BE2C (cell line): ENCODE measurements at regions not wholly inside any gene's neighbourhood (a gene's known extent, or its start where the extent isn't known, plus 50 kb on each side); places are given as distances from the start of the nearest gene placed in this dataset.

Source experiments
- DNase-seq: peaks from one replicate; pipeline ENCODE4 v3.0.0-alpha.2; 2020
- H3K27me3 ChIP-seq: fragments of 250-450 bp; sonication (Bioruptor Pico); 2 replicates; pipeline ENCODE4 v1.5.1; 2020; ENCODE audit warnings: mild to moderate bottlenecking
- H3K36me3 ChIP-seq: fragments of 250-450 bp; sonication (Bioruptor Pico); 2 replicates; pipeline ENCODE4 v1.5.1; 2020; ENCODE audit warnings: mild to moderate bottlenecking
- H3K4me1 ChIP-seq: fragments of 250-450 bp; sonication (Bioruptor Pico); 2 replicates; pipeline ENCODE4 v1.5.1; 2020
- H3K4me3 ChIP-seq: 2 replicates; pipeline ENCODE4 v1.5.1; 2011; ENCODE audit warnings: low read depth, low read length
- H3K9me3 ChIP-seq: fragments of 250-450 bp; sonication (Bioruptor Pico); 2 replicates; pipeline ENCODE4 v1.5.1; 2020
- TF ChIP-seq, protein P1 (sequence below): IDR thresholded peaks from 2 replicates; pipeline ENCODE4 v1.5.1; 2012; ENCODE audit warnings: mild to moderate bottlenecking, low read depth, low read length

- H3K4me1 ChIP-seq, result no peaks in the 10 kb centered on the region
- no peaks in the 10 kb centered on the region for H3K27me3 ChIP-seq
- peaks cover 2% of the 10 kb centered on the region; the same call in 1 of the 2 replicates for H3K9me3 ChIP-seq
- TF ChIP-seq, protein P1, sequence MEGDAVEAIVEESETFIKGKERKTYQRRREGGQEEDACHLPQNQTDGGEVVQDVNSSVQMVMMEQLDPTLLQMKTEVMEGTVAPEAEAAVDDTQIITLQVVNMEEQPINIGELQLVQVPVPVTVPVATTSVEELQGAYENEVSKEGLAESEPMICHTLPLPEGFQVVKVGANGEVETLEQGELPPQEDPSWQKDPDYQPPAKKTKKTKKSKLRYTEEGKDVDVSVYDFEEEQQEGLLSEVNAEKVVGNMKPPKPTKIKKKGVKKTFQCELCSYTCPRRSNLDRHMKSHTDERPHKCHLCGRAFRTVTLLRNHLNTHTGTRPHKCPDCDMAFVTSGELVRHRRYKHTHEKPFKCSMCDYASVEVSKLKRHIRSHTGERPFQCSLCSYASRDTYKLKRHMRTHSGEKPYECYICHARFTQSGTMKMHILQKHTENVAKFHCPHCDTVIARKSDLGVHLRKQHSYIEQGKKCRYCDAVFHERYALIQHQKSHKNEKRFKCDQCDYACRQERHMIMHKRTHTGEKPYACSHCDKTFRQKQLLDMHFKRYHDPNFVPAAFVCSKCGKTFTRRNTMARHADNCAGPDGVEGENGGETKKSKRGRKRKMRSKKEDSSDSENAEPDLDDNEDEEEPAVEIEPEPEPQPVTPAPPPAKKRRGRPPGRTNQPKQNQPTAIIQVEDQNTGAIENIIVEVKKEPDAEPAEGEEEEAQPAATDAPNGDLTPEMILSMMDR, result no peak
- no peaks in the 10 kb centered on the region for H3K36me3 ChIP-seq
- H3K4me3 ChIP-seq, result no peak overlapping the region
- DNase-seq, result no peak
These were observed 260.4 kb downstream of the BRINP2 start for GRCh38 chr1:177431123-177431522.

GRCh38 chr1:177429234-177429633 lies 258.5 kb downstream of the BRINP2 start:
- TF ChIP-seq, protein P1, result no peak
- H3K27me3 ChIP-seq, result no peaks in the 10 kb centered on the region

DNA sequence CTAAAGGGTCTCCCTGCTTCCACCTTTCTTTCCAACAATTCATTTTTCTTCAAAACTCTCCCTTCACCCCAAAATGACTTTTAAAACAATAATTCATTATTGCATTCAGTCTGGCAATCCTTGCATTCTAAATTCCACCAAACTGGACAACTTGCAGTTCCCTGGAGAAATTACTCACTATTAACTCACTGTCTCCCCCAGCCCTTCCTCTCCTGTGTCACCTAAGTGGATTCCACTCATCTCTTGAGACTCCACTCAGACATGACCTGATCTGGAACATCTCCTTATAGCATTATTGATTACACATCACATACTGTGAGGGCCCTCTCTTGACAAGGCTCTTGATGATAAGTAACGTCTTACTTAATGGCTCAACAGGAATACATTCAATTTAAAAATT lies 257.1 kb downstream of the BRINP2 start:
- no peaks in the 10 kb centered on the region for H3K4me1 ChIP-seq
- H3K9me3 ChIP-seq, result peaks cover 2% of the 10 kb centered on the region
- DNase-seq, result no peak
- no peaks in the 10 kb centered on the region for H3K27me3 ChIP-seq
- TF ChIP-seq, protein P1, result no peak
- no peak overlapping the region for H3K4me3 ChIP-seq
- no peaks in the 10 kb centered on the region for H3K36me3 ChIP-seq

More at GRCh38 chr1:177429234-177429633, 258.5 kb downstream of the BRINP2 start:
- H3K9me3 ChIP-seq, result peaks cover 2% of the 10 kb centered on the region; the same call in 1 of the 2 replicates
- no peak for DNase-seq
- no peaks in the 10 kb centered on the region for H3K4me1 ChIP-seq
- H3K36me3 ChIP-seq, result no peaks in the 10 kb centered on the region
- no peak overlapping the region for H3K4me3 ChIP-seq

DNA sequence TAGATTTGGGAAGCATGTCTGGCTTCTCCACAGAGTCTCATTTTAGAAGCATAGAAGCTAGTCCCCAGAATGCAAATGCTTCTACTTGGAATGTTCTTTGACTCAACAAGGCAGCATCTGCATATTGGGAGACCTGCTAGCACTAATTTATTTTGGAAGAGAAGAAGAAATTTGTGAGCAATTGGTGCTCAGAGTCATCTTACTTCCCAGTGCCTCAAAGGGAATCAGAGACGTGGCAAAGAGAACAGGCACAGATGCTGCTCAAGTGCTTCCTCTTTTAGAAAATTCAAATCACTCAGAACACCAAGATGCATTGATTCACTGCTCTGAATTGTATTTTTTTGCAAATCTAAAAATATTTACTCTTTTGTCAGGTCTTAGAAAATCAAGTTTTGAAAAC lies 255.7 kb downstream of the BRINP2 start:
- peaks cover 2% of the 10 kb centered on the region for H3K9me3 ChIP-seq
- no peak overlapping the region for H3K4me3 ChIP-seq
- DNase-seq, result no peak
- H3K27me3 ChIP-seq, result no peaks in the 10 kb centered on the region
- no peaks in the 10 kb centered on the region for H3K4me1 ChIP-seq
- TF ChIP-seq, protein P1, result no peak
- no peaks in the 10 kb centered on the region for H3K36me3 ChIP-seq

GRCh38 chr1:177425199-177425598 lies 254.4 kb downstream of the BRINP2 start:
- no peaks in the 10 kb centered on the region for H3K4me1 ChIP-seq
- no peak overlapping the region for H3K4me3 ChIP-seq
- no peaks in the 10 kb centered on the region for H3K36me3 ChIP-seq
- no peaks in the 10 kb centered on the region; the same call in none of the 2 replicates for H3K9me3 ChIP-seq
- H3K27me3 ChIP-seq, result no peaks in the 10 kb centered on the region
- no peak for DNase-seq
- TF ChIP-seq, protein P1, result no peak

- TF ChIP-seq, protein P1, result no peak
- Histone ChIP-seq H3K27me3 (no peaks in the 10 kb centered on the region), H3K4me3 (no peak overlapping the region), H3K4me1 (no peaks in the 10 kb centered on the region), H3K9me3 (no peaks in the 10 kb centered on the region; the same call in 1 of the 2 replicates), H3K36me3 (no peaks in the 10 kb centered on the region)
- DNase-seq, result no peak
These were observed 254.0 kb downstream of the BRINP2 start for GRCh38 chr1:177424744-177425143.
